ENCODE measurements at regions not wholly inside any gene's neighbourhood (a gene's known extent, or its start where the extent isn't known, plus 50 kb on each side); places are given as distances from the start of the nearest gene placed in this dataset.
A peak's percentile ranks its signal among the peaks of the same experiment; 100 is the strongest.

- no peak for ATAC-seq (ENCODE audit: insufficient read depth, low FRiP score)
- no peak overlapping the region for H3K9ac ChIP-seq (ENCODE audit: insufficient read depth in 1 of 2, low read length in 2 of 2)
- H3K36me3 ChIP-seq (ENCODE audit: control insufficient read depth in 4 of 4, insufficient read depth in 4 of 4, low read length in 4 of 4) = no peaks in the 10 kb centered on the region
- no peak for TF ChIP-seq CTCF (IDR thresholded peaks at IDR 0.05; ENCODE audit: control extremely low read depth, extremely low read depth)
- no peaks in the 10 kb centered on the region for H3K4me1 ChIP-seq (ENCODE audit: control insufficient read depth in 5 of 5, insufficient read depth in 5 of 5, low read length in 5 of 5)
- 97 to 100% methylated on average over 1 of the region's 1 CpG for WGBS, 2 donors
- DNase-seq = no peak
- no peak overlapping the region for H3K27ac ChIP-seq (ENCODE audit: low read depth in 1 of 2, low read length in 1 of 2)
- H3K27me3 ChIP-seq (ENCODE audit: control insufficient read depth in 3 of 3, insufficient read depth in 3 of 3, low read length in 2 of 3) = no peaks in the 10 kb centered on the region
- H3K4me3 ChIP-seq = no peak overlapping the region
- peaks cover 0 to 2% (median 0%) of the 10 kb centered on the region in 4 donors for H3K9me3 ChIP-seq (ENCODE audit: control insufficient read depth in 4 of 4, insufficient read depth in 3 of 4, low read length in 3 of 4)
Observed at GRCh38 chr2:167712275-167712674, 535.1 kb downstream of the STK39 start.

GRCh38 chr2:167708998-167709397 lies 538.4 kb downstream of the STK39 start:
- Histone ChIP-seq H3K27ac (ENCODE audit: low read depth in 1 of 2, low read length in 1 of 2) (no peak overlapping the region), H3K4me1 (ENCODE audit: control insufficient read depth in 5 of 5, insufficient read depth in 5 of 5, low read length in 5 of 5) (no peaks in the 10 kb centered on the region), H3K9ac (ENCODE audit: insufficient read depth in 1 of 2, low read length in 2 of 2) (no peak overlapping the region), H3K4me3 (no peak overlapping the region), H3K9me3 (ENCODE audit: control insufficient read depth in 4 of 4, insufficient read depth in 3 of 4, low read length in 3 of 4) (no peaks in the 10 kb centered on the region), H3K36me3 (ENCODE audit: control insufficient read depth in 4 of 4, insufficient read depth in 4 of 4, low read length in 4 of 4) (no peaks in the 10 kb centered on the region), H3K27me3 (ENCODE audit: control insufficient read depth in 3 of 3, insufficient read depth in 3 of 3, low read length in 2 of 3) (no peaks in the 10 kb centered on the region)
- DNase-seq (no peak), ATAC-seq (ENCODE audit: insufficient read depth, low FRiP score) (no peak)
- TF ChIP-seq CTCF (IDR thresholded peaks at IDR 0.05; ENCODE audit: control extremely low read depth, extremely low read depth) = no peak

- WGBS, 2 donors = 49 to 65% methylated on average over 2 of the region's 2 CpGs
- no peak for TF ChIP-seq CTCF (IDR thresholded peaks at IDR 0.05; ENCODE audit: control extremely low read depth, extremely low read depth)
- Histone ChIP-seq H3K27me3 (ENCODE audit: control insufficient read depth in 3 of 3, insufficient read depth in 3 of 3, low read length in 2 of 3) (no peaks in the 10 kb centered on the region), H3K9ac (ENCODE audit: insufficient read depth in 1 of 2, low read length in 2 of 2) (no peak overlapping the region), H3K27ac (ENCODE audit: low read depth in 1 of 2, low read length in 1 of 2) (no peak overlapping the region), H3K4me1 (ENCODE audit: control insufficient read depth in 5 of 5, insufficient read depth in 5 of 5, low read length in 5 of 5) (no peaks in the 10 kb centered on the region), H3K36me3 (ENCODE audit: control insufficient read depth in 4 of 4, insufficient read depth in 4 of 4, low read length in 4 of 4) (no peaks in the 10 kb centered on the region), H3K4me3 (no peak overlapping the region), H3K9me3 (ENCODE audit: control insufficient read depth in 4 of 4, insufficient read depth in 3 of 4, low read length in 3 of 4) (no peaks in the 10 kb centered on the region)
- ATAC-seq (ENCODE audit: insufficient read depth, low FRiP score) = no peak
- peak in 1 of 3 donors; percentile 53 for DNase-seq
Observed at GRCh38 chr2:167706800-167707199, 540.6 kb downstream of the STK39 start.

GRCh38 chr2:167703441-167703840 lies 544.0 kb downstream of the STK39 start:
- WGBS, 2 donors = 54 to 77% methylated on average over 3 of the region's 3 CpGs
- Histone ChIP-seq H3K36me3 (ENCODE audit: control insufficient read depth in 4 of 4, insufficient read depth in 4 of 4, low read length in 4 of 4) (no peaks in the 10 kb centered on the region), H3K9ac (ENCODE audit: insufficient read depth in 1 of 2, low read length in 2 of 2) (no peak overlapping the region), H3K4me3 (no peak overlapping the region), H3K27ac (ENCODE audit: low read depth in 1 of 2, low read length in 1 of 2) (no peak overlapping the region), H3K9me3 (ENCODE audit: control insufficient read depth in 4 of 4, insufficient read depth in 3 of 4, low read length in 3 of 4) (no peaks in the 10 kb centered on the region), H3K27me3 (ENCODE audit: control insufficient read depth in 3 of 3, insufficient read depth in 3 of 3, low read length in 2 of 3) (no peaks in the 10 kb centered on the region), H3K4me1 (ENCODE audit: control insufficient read depth in 5 of 5, insufficient read depth in 5 of 5, low read length in 5 of 5) (no peaks in the 10 kb centered on the region)
- TF ChIP-seq CTCF (IDR thresholded peaks at IDR 0.05; ENCODE audit: control extremely low read depth, extremely low read depth) = no peak
- ATAC-seq (ENCODE audit: insufficient read depth, low FRiP score) = no peak
- DNase-seq = no peak
